Neuronal stem cell (in vitro differentiated cells): ENCODE measurements at regions not wholly inside any gene's neighbourhood (a gene's known extent, or its start where the extent isn't known, plus 50 kb on each side); places are given as distances from the start of the nearest gene placed in this dataset.
A peak's percentile ranks its signal among the peaks of the same experiment; 100 is the strongest.
"Not testable (repeated sequence)": the region's sequence is repeated elsewhere in the genome, so short reads cannot be mapped to it uniquely, and the experiment has no call there.

ENCODE experiments used
- DNase-seq: peaks from one replicate; pipeline ENCODE4 v3.0.0-alpha.2; 2013; ENCODE audit warnings: low spot score
- H2AFZ ChIP-seq: one replicate; pipeline ENCODE4 v1.6.1; 2013; ENCODE audit warnings: mild to moderate bottlenecking, low read length, inconsistent platforms
- H2AK5ac ChIP-seq: 2 replicates; pipeline ENCODE4 v1.6.1; 2013; ENCODE audit warnings: low read depth, mild to moderate bottlenecking, inconsistent platforms, low read length, moderate library complexity, mixed read lengths
- H2BK120ac ChIP-seq: 2 replicates; pipeline ENCODE4 v1.6.1; 2013; ENCODE audit warnings: low read depth, mild to moderate bottlenecking, inconsistent platforms, low read length, moderate library complexity, mixed read lengths
- H2BK12ac ChIP-seq: one replicate; pipeline ENCODE4 v1.6.1; 2013; ENCODE audit warnings: low read length, inconsistent platforms
- H2BK15ac ChIP-seq: 2 replicates; pipeline ENCODE4 v1.6.1; 2013; ENCODE audit warnings: mild to moderate bottlenecking, low read length, inconsistent platforms, mixed read lengths
- H2BK5ac ChIP-seq: one replicate; pipeline ENCODE4 v1.6.1; 2013; ENCODE audit warnings: inconsistent platforms, mild to moderate bottlenecking, low read length, moderate library complexity
- H3K14ac ChIP-seq: one replicate; pipeline ENCODE4 v1.6.1; 2013; ENCODE audit warnings: low read length, inconsistent platforms
- H3K18ac ChIP-seq: 2 replicates; pipeline ENCODE4 v1.6.1; 2013; ENCODE audit warnings: low read length, inconsistent platforms
- H3K23ac ChIP-seq: 2 replicates; pipeline ENCODE4 v1.6.1; 2013; ENCODE audit warnings: low read depth, mild to moderate bottlenecking, mixed read lengths, low read length, inconsistent platforms; ENCODE audit not compliant: poor library complexity
- H3K27ac ChIP-seq: replicated peaks from 3 replicates; pipeline ENCODE4 v1.5.1; 2013; ENCODE audit warnings: low read length, inconsistent platforms
- H3K27me3 ChIP-seq, 3 experiments: 2 replicates each; pipeline ENCODE4 v1.6.1; 2013; ENCODE audit warnings: low read length in 3 of 3, mild to moderate bottlenecking in 2 of 3, inconsistent platforms in 1 of 3, low read depth in 1 of 3, mixed read lengths in 1 of 3, moderate library complexity in 1 of 3; ENCODE audit not compliant: control insufficient read depth in 3 of 3, insufficient read depth in 3 of 3
- H3K36me3 ChIP-seq, 2 donors: replicated peaks in 1 of 2; 2 replicates each; pipeline ENCODE4 v1.6.1; 2013; ENCODE audit warnings: low read length in 2 of 2; ENCODE audit not compliant: control insufficient read depth in 2 of 2, insufficient read depth in 2 of 2
- H3K4ac ChIP-seq: 2 replicates; pipeline ENCODE4 v1.6.1; 2013; ENCODE audit warnings: inconsistent platforms, mild to moderate bottlenecking, low read length, moderate library complexity
- H3K4me1 ChIP-seq, 2 donors: 1 replicate in 1 of 2; 2 replicates in 1 of 2; pipeline ENCODE4 v1.6.1; 2013; ENCODE audit warnings: low read length in 2 of 2, low read depth in 1 of 2; ENCODE audit not compliant: control insufficient read depth in 2 of 2, insufficient read depth in 1 of 2
- H3K4me2 ChIP-seq: one replicate; pipeline ENCODE4 v1.6.1; 2013; ENCODE audit warnings: mild to moderate bottlenecking, low read length, inconsistent platforms; ENCODE audit not compliant: insufficient read depth, poor library complexity, severe bottlenecking
- H3K4me3 ChIP-seq, 2 donors: 2 replicates each; pipeline ENCODE4 v1.5.1; 2013; ENCODE audit warnings: low read length in 2 of 2, mild to moderate bottlenecking in 2 of 2, inconsistent platforms in 1 of 2, moderate library complexity in 1 of 2
- H3K79me1 ChIP-seq: one replicate; pipeline ENCODE4 v1.6.1; 2013; ENCODE audit warnings: low read depth, mild to moderate bottlenecking, inconsistent platforms, low read length, moderate library complexity
- H3K9ac ChIP-seq: one replicate; pipeline ENCODE4 v1.6.1; 2013; ENCODE audit warnings: mild to moderate bottlenecking, low read depth, low read length, inconsistent platforms; ENCODE audit not compliant: poor library complexity
- H3K9me3 ChIP-seq, 2 donors: replicated peaks in 1 of 2; 2 replicates each; pipeline versions ENCODE3 to v1.6.1; 2013; ENCODE audit warnings: low read length in 2 of 2, mild to moderate bottlenecking in 2 of 2, inconsistent platforms in 1 of 2, low read depth in 1 of 2, mixed read lengths in 1 of 2, moderate library complexity in 1 of 2; ENCODE audit not compliant: control insufficient read depth in 2 of 2, insufficient read depth in 1 of 2
- H4K8ac ChIP-seq: one replicate; pipeline ENCODE4 v1.6.1; 2013; ENCODE audit warnings: low read depth, mild to moderate bottlenecking, inconsistent platforms, low read length, moderate library complexity
- H4K91ac ChIP-seq: one replicate; pipeline ENCODE4 v1.6.1; 2013; ENCODE audit warnings: low read length, low read depth, mild to moderate bottlenecking, inconsistent platforms; ENCODE audit not compliant: poor library complexity
- WGBS, 2 donors: extraction: QIAGEN DNeasy Blood & Tissue Kit; methylation state at CpG; one replicate each; pipeline ENCODE4 v1.1.7; 2013; ENCODE audit warnings: missing lambda C conversion rate in 2 of 2, mixed read lengths in 1 of 2; ENCODE audit not compliant: insufficient read length in 2 of 2, insufficient replicate concordance in 1 of 2; ENCODE audit errors: extremely low coverage in 2 of 2; 5-methylcytosine and 5-hydroxymethylcytosine counted together

GRCh38 chr16:29285151-29285885 lies 121.2 kb downstream of the NPIPB11 start:
- H3K4me3 ChIP-seq: peak overlapping the region in 1 of 2 donors; percentile 4

GRCh38 chr16:29284723-29285122 lies 121.8 kb downstream of the NPIPB11 start:
- not testable (repeated sequence) for H2BK15ac ChIP-seq, H2BK120ac ChIP-seq, H3K9ac ChIP-seq, H4K8ac ChIP-seq, H2BK5ac ChIP-seq, H3K79me1 ChIP-seq, H3K14ac ChIP-seq, H3K27me3 ChIP-seq, H3K4me2 ChIP-seq, DNase-seq, H3K36me3 ChIP-seq, H3K4ac ChIP-seq, H2BK12ac ChIP-seq, H3K23ac ChIP-seq, H3K9me3 ChIP-seq, H3K4me3 ChIP-seq, H2AK5ac ChIP-seq, H4K91ac ChIP-seq
- peak overlapping the region; percentile 94 for H2AFZ ChIP-seq
- H3K4me1 ChIP-seq: peaks cover 6 to 14% of the 10 kb centered on the region in 2 donors
- WGBS, 2 donors: no CpG with 5 or more reads among the region's 5 CpGs
- peak overlapping the region; percentile 90 for H3K27ac ChIP-seq
- H3K18ac ChIP-seq: peak overlapping the region; percentile 57

More at GRCh38 chr16:29285151-29285885, 121.2 kb downstream of the NPIPB11 start:
- H3K9ac ChIP-seq, H3K14ac ChIP-seq, H4K91ac ChIP-seq, H2BK15ac ChIP-seq, H2AK5ac ChIP-seq, H3K9me3 ChIP-seq, H3K23ac ChIP-seq, H2BK12ac ChIP-seq, H3K27me3 ChIP-seq, H3K79me1 ChIP-seq, H3K36me3 ChIP-seq: not testable (repeated sequence)
- Histone ChIP-seq H2BK5ac (peak overlapping the region; percentile 75), H3K4me1 (peaks cover 6 to 14% of the 10 kb centered on the region in 2 donors), H2BK120ac (peak overlapping the region; percentile 100), H3K4me2 (peak overlapping the region; percentile 25), H4K8ac (peak overlapping the region; percentile 92), H2AFZ (peak overlapping the region; percentile 94), H3K27ac (peak overlapping the region; percentile 90), H3K18ac (peak overlapping the region; percentile 95), H3K4ac (peak overlapping the region; percentile 93)
- peak; percentile 55 for DNase-seq
- no CpG with 5 or more reads among the region's 32 CpGs for WGBS, 2 donors

- DNase-seq, H3K4me2 ChIP-seq, H4K91ac ChIP-seq, H3K9me3 ChIP-seq, H3K4me3 ChIP-seq, H3K9ac ChIP-seq, H2BK5ac ChIP-seq, H4K8ac ChIP-seq, H3K4ac ChIP-seq, H3K18ac ChIP-seq, H3K36me3 ChIP-seq, H2BK120ac ChIP-seq, H2AFZ ChIP-seq, H3K23ac ChIP-seq, H3K14ac ChIP-seq, H3K27ac ChIP-seq, H2BK15ac ChIP-seq, H2BK12ac ChIP-seq, H3K27me3 ChIP-seq, H3K79me1 ChIP-seq, H2AK5ac ChIP-seq: not testable (repeated sequence)
- no CpG with 5 or more reads among the region's 4 CpGs for WGBS, 2 donors
- H3K4me1 ChIP-seq: peaks cover 6 to 14% of the 10 kb centered on the region in 2 donors
These were observed 122.4 kb downstream of the NPIPB11 start for GRCh38 chr16:29284159-29284558.

GRCh38 chr16:29278097-29278871 lies 128.2 kb downstream of the NPIPB11 start:
- H3K79me1 ChIP-seq, DNase-seq, H3K4me2 ChIP-seq, H3K27ac ChIP-seq, H2BK120ac ChIP-seq, H3K18ac ChIP-seq, H2BK15ac ChIP-seq, H3K4me3 ChIP-seq, H3K9ac ChIP-seq, H3K9me3 ChIP-seq, H3K23ac ChIP-seq, H3K36me3 ChIP-seq, H2BK5ac ChIP-seq, H3K27me3 ChIP-seq, H3K14ac ChIP-seq, H2BK12ac ChIP-seq, H2AK5ac ChIP-seq, H4K91ac ChIP-seq, H4K8ac ChIP-seq, H3K4me1 ChIP-seq, H3K4ac ChIP-seq: not testable (repeated sequence)
- WGBS, 2 donors: no CpG with 5 or more reads among the region's 8 CpGs
- H2AFZ ChIP-seq: peak overlapping the region; percentile 29
